ENCODE measurements at regions not wholly inside any gene's neighbourhood (a gene's known extent, or its start where the extent isn't known, plus 50 kb on each side); places are given as distances from the start of the nearest gene placed in this dataset.

GRCh38 chr5:33336891-33337636, 103.7 kb upstream of the TARS1 start:
- DNase-seq (ENCODE audit: low spot score) = no peak
- Histone ChIP-seq H3K4me1 (ENCODE audit: control insufficient read depth in 4 of 4, insufficient read depth in 4 of 4, low read length in 3 of 4) (no peaks in the 10 kb centered on the region), H3K36me3 (ENCODE audit: control insufficient read depth in 4 of 4, insufficient read depth in 3 of 4, low read depth in 1 of 4, low read length in 3 of 4) (no peaks in the 10 kb centered on the region), H3K27me3 (ENCODE audit: control insufficient read depth in 4 of 4, insufficient read depth in 4 of 4, low read length in 3 of 4) (no peaks in the 10 kb centered on the region), H3K4me3 (ENCODE audit: low read depth in 1 of 3, low read length in 3 of 3) (no peak overlapping the region), H3K9ac (ENCODE audit: low read depth in 1 of 2, low read length in 2 of 2) (no peak overlapping the region), H3K27ac (ENCODE audit: low read depth in 1 of 2, low read length in 2 of 2) (no peak overlapping the region), H3K9me3 (ENCODE audit: control insufficient read depth in 4 of 4, low read length in 3 of 4) (no peaks in the 10 kb centered on the region)
- TF ChIP-seq EGR1 (IDR thresholded peaks at IDR 0.05; ENCODE audit: low read depth in 2 of 2) (no peak), HNF4A (conservative IDR thresholded peaks at IDR 0.05) (no peak), TAF1 (conservative IDR thresholded peaks at IDR 0.05) (no peak), FOXA2 (IDR thresholded peaks at IDR 0.05) (no peak), FOXA1 (IDR thresholded peaks at IDR 0.05) (no peak), SP1 (IDR thresholded peaks at IDR 0.05) (no peak), MAX (IDR thresholded peaks at IDR 0.05) (no peak), NR2F2 (IDR thresholded peaks at IDR 0.05) (no peak), RAD21 (IDR thresholded peaks at IDR 0.05) (no peak), GABPA (IDR thresholded peaks at IDR 0.05 in 1 of 2, conservative IDR thresholded peaks at IDR 0.05 in 1 of 2) (no peak), CTCF (IDR thresholded peaks at IDR 0.05; ENCODE audit: low read depth, low read length, missing input control) (no peak), HNF4G (IDR thresholded peaks at IDR 0.05) (no peak), REST (IDR thresholded peaks at IDR 0.05) (no peak), RXRA (IDR thresholded peaks at IDR 0.05) (no peak), JUND (IDR thresholded peaks at IDR 0.05) (no peak), YY1 (IDR thresholded peaks at IDR 0.05) (no peak)
- TF ChIP-seq, protein P1, sequence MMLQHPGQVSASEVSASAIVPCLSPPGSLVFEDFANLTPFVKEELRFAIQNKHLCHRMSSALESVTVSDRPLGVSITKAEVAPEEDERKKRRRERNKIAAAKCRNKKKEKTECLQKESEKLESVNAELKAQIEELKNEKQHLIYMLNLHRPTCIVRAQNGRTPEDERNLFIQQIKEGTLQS (IDR thresholded peaks at IDR 0.05) = no peak
- WGBS = 81% methylated on average over 4 of the region's 4 CpGs

GRCh38 chr5:33337637-33337992, 103.2 kb upstream of the TARS1 start:
- no peaks in the 10 kb centered on the region for H3K36me3 ChIP-seq (ENCODE audit: control insufficient read depth in 4 of 4, insufficient read depth in 3 of 4, low read depth in 1 of 4, low read length in 3 of 4)
- H3K4me3 ChIP-seq (ENCODE audit: low read depth in 1 of 3, low read length in 3 of 3) = no peak overlapping the region
- no peaks in the 10 kb centered on the region for H3K9me3 ChIP-seq (ENCODE audit: control insufficient read depth in 4 of 4, low read length in 3 of 4)
- no peaks in the 10 kb centered on the region for H3K27me3 ChIP-seq (ENCODE audit: control insufficient read depth in 4 of 4, insufficient read depth in 4 of 4, low read length in 3 of 4)
- H3K9ac ChIP-seq (ENCODE audit: low read depth in 1 of 2, low read length in 2 of 2) = no peak overlapping the region
- no peak for TF ChIP-seq JUND (IDR thresholded peaks at IDR 0.05)
- no peak for TF ChIP-seq SP1 (IDR thresholded peaks at IDR 0.05)
- no peak for TF ChIP-seq YY1 (IDR thresholded peaks at IDR 0.05)
- no peak for TF ChIP-seq RXRA (IDR thresholded peaks at IDR 0.05)
- TF ChIP-seq REST (IDR thresholded peaks at IDR 0.05) = no peak
- no peak for TF ChIP-seq FOXA1 (IDR thresholded peaks at IDR 0.05)
- TF ChIP-seq, protein P2, sequence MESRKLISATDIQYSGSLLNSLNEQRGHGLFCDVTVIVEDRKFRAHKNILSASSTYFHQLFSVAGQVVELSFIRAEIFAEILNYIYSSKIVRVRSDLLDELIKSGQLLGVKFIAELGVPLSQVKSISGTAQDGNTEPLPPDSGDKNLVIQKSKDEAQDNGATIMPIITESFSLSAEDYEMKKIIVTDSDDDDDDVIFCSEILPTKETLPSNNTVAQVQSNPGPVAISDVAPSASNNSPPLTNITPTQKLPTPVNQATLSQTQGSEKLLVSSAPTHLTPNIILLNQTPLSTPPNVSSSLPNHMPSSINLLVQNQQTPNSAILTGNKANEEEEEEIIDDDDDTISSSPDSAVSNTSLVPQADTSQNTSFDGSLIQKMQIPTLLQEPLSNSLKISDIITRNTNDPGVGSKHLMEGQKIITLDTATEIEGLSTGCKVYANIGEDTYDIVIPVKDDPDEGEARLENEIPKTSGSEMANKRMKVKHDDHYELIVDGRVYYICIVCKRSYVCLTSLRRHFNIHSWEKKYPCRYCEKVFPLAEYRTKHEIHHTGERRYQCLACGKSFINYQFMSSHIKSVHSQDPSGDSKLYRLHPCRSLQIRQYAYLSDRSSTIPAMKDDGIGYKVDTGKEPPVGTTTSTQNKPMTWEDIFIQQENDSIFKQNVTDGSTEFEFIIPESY (IDR thresholded peaks at IDR 0.05) = no peak
- no peak for TF ChIP-seq GABPA (IDR thresholded peaks at IDR 0.05 in 1 of 2, conservative IDR thresholded peaks at IDR 0.05 in 1 of 2)
- no peak for TF ChIP-seq NR2F2 (IDR thresholded peaks at IDR 0.05)
- no peaks in the 10 kb centered on the region for H3K4me1 ChIP-seq (ENCODE audit: control insufficient read depth in 4 of 4, insufficient read depth in 4 of 4, low read length in 3 of 4)
- 70% methylated on average over 2 of the region's 2 CpGs for WGBS
- H3K27ac ChIP-seq (ENCODE audit: low read depth in 1 of 2, low read length in 2 of 2) = no peak overlapping the region
- DNase-seq (ENCODE audit: low spot score) = no peak
